MG63 (cell line): ENCODE measurements at regions not wholly inside any gene's neighbourhood (a gene's known extent, or its start where the extent isn't known, plus 50 kb on each side); places are given as distances from the start of the nearest gene placed in this dataset.
"Not testable (repeated sequence)": the region's sequence is repeated elsewhere in the genome, so short reads cannot be mapped to it uniquely, and the experiment has no call there.

ENCODE experiments used
- DNase-seq: peaks from one replicate; pipeline ENCODE4 v3.0.0-alpha.2; 2020
- H3K27me3 ChIP-seq: fragments of 250-450 bp; sonication (Bioruptor Pico); 2 replicates; pipeline ENCODE4 v1.5.1; 2020; ENCODE audit warnings: mild to moderate bottlenecking, moderate library complexity
- H3K36me3 ChIP-seq: fragments of 250-450 bp; sonication (Bioruptor Pico); 2 replicates; pipeline ENCODE4 v1.5.1; 2020; ENCODE audit warnings: mild to moderate bottlenecking, moderate library complexity
- H3K4me3 ChIP-seq: fragments of 250-450 bp; sonication (Bioruptor Pico); 2 replicates; pipeline ENCODE4 v1.5.1; 2020; ENCODE audit warnings: mild to moderate bottlenecking, moderate library complexity
- H3K9me3 ChIP-seq: fragments of 250-450 bp; sonication (Bioruptor Pico); 2 replicates; pipeline ENCODE4 v1.5.1; 2020; ENCODE audit warnings: mild to moderate bottlenecking, moderate library complexity

- Histone ChIP-seq H3K27me3 (no peaks in the 10 kb centered on the region), H3K9me3 (peaks cover 4% of the 10 kb centered on the region; the same call in 1 of the 2 replicates), H3K4me3 (no peak overlapping the region), H3K36me3 (no peaks in the 10 kb centered on the region)
- no peak for DNase-seq
Measured at GRCh38 chr6:128711149-128711548, 171.8 kb upstream of the LAMA2 start.

- Histone ChIP-seq H3K36me3 (no peaks in the 10 kb centered on the region), H3K27me3 (no peaks in the 10 kb centered on the region), H3K4me3 (no peak overlapping the region), H3K9me3 (peaks cover 4% of the 10 kb centered on the region; the same call in 1 of the 2 replicates)
- no peak for DNase-seq
Measured at GRCh38 chr6:128710315-128710714, 172.6 kb upstream of the LAMA2 start.

DNA sequence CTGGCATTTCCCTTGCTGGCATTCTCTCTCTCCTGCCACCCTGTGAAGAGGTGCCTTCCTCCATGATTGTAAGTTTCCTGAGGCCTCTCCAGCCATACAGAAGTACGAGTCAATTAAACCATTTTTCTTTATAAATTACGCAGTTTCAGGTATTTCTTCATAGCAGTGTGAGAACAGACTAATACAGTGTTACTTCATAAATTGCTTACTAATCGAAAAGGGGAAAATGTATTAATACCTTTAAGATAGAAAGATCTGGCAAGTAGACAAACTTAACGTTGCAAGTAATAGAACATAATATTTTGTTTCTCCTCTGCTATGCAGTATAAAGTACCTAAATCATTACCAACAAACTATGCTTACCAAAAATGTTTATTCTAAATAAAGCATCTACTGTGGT is 178.3 kb upstream of the LAMA2 start:
- no peaks in the 10 kb centered on the region for H3K9me3 ChIP-seq
- H3K4me3 ChIP-seq: no peak overlapping the region
- H3K27me3 ChIP-seq: no peaks in the 10 kb centered on the region
- no peak for DNase-seq
- H3K36me3 ChIP-seq: no peaks in the 10 kb centered on the region

GRCh38 chr6:128703794-128704193 is 179.1 kb upstream of the LAMA2 start:
- not testable (repeated sequence) for H3K9me3 ChIP-seq, H3K27me3 ChIP-seq

DNA sequence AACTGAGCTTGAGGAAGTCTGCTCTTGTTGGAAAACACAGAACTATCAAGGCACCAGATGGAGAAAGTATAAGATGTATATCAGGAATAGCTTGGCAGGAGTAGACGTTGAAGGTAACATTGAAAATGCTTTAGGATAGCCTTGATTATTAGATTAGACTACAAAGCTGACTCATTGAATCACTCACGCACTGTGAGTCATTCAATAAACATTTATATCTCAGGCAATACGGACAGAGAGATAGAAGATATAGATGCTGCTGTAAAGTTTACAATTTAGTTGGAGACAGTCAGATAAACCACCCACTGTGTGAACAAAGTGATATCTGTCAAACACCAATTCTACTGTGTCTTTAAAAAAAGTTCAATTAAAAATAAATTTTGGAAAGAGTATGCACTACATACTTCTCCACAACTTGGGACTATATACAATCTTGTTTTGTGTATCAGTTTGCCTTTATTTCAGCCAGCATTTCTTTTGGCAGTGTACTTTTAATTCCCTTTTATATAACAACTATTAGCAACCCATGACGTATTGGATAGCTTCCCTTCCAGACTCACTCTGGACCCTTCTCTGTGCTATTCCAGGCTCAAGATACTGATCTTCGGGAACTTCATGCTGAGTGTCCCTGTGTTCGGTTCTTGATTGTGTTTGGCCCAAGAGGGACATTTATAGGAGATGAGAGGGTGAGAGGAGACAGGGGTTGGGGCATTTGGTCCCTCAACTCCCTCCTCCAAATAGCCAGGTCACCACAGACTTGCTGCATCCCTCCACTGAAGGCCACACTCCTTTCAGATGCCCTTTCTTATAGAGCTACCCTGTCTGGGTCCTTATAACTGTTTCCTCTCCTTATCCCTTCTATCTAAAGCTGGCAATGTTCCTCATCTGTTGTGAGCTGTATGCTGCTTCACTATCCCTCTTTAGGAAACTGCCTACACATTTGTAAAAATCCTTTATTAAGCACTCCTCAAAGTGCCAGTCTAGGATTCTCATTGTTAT is 176.6 kb upstream of the PTPRK start:
- Histone ChIP-seq H3K27me3 (no peaks in the 10 kb centered on the region), H3K9me3 (peaks cover 3% of the 10 kb centered on the region; the same call in 1 of the 2 replicates), H3K4me3 (no peak overlapping the region), H3K36me3 (no peaks in the 10 kb centered on the region)
- no peak for DNase-seq

More at GRCh38 chr6:128703794-128704193, 179.1 kb upstream of the LAMA2 start:
- not testable (repeated sequence) for DNase-seq, H3K36me3 ChIP-seq, H3K4me3 ChIP-seq

GRCh38 chr6:128694303-128695009 is 174.1 kb upstream of the PTPRK start:
- Histone ChIP-seq H3K9me3 (peaks cover 3% of the 10 kb centered on the region; the same call in 1 of the 2 replicates), H3K4me3 (no peak overlapping the region), H3K27me3 (no peaks in the 10 kb centered on the region), H3K36me3 (no peaks in the 10 kb centered on the region)
- no peak for DNase-seq

DNA sequence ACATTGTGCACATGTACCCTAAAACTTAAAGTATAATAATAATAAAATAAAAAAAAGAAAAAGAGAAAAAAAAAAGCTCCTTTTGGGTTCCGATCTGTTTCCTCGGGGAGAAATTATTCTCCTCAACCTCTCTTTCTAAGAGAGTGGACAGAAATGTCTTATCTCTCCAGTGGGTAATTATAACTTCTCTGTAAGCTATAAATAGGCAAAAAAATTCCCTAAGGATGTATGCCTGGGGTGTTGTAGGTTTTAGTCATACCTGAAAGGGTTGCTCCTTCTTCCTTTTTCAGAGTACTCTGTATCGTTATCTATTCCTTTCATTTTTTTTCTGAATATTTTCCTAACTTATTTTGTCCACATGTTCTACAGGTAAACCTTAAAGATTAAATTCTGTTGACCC is 169.7 kb upstream of the PTPRK start:
- Histone ChIP-seq H3K27me3 (no peaks in the 10 kb centered on the region), H3K36me3 (no peaks in the 10 kb centered on the region), H3K4me3 (no peak overlapping the region), H3K9me3 (peaks cover 5% of the 10 kb centered on the region; the same call in 1 of the 2 replicates)
- no peak for DNase-seq

DNA sequence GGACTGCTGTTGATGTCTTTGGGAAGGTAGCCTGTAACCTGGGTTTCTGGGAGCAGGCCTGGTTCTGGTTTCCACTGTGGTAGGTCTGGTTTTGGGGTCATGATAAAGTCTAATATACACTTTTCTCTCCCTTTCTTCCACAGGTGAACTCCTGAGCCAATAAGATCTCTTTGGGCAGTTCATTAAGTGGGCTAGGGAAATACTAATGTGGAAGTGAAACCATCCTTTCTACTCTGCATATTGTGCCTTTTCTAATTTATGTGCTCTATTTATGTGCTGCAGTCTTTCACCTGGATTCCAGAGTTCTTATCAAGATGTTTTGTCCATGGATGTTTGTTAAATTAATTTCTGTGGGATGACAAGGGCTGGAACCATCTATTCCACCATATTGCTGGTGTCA is 165.7 kb upstream of the PTPRK start:
- Histone ChIP-seq H3K9me3 (peaks cover 5% of the 10 kb centered on the region; the same call in 1 of the 2 replicates), H3K36me3 (no peaks in the 10 kb centered on the region), H3K27me3 (no peaks in the 10 kb centered on the region), H3K4me3 (no peak overlapping the region)
- no peak for DNase-seq

- Histone ChIP-seq H3K9me3 (no peaks in the 10 kb centered on the region), H3K27me3 (no peaks in the 10 kb centered on the region), H3K4me3 (no peak overlapping the region), H3K36me3 (no peaks in the 10 kb centered on the region)
- DNase-seq: no peak
Measured at GRCh38 chr6:128676456-128676855, 156.1 kb upstream of the PTPRK start.

- no peak for DNase-seq
- no peaks in the 10 kb centered on the region for H3K27me3 ChIP-seq
- H3K4me3 ChIP-seq: no peak overlapping the region
- no peaks in the 10 kb centered on the region for H3K36me3 ChIP-seq
- no peaks in the 10 kb centered on the region for H3K9me3 ChIP-seq
Measured at GRCh38 chr6:128672023-128672422, 151.6 kb upstream of the PTPRK start.

- H3K4me3 ChIP-seq: no peak overlapping the region
- H3K9me3 ChIP-seq: no peaks in the 10 kb centered on the region
- DNase-seq: no peak
- H3K36me3 ChIP-seq: no peaks in the 10 kb centered on the region
- no peaks in the 10 kb centered on the region for H3K27me3 ChIP-seq
Measured at GRCh38 chr6:128667339-128667858, 147.0 kb upstream of the PTPRK start.

- no peaks in the 10 kb centered on the region for H3K36me3 ChIP-seq
- no peaks in the 10 kb centered on the region for H3K9me3 ChIP-seq
- no peaks in the 10 kb centered on the region for H3K27me3 ChIP-seq
- H3K4me3 ChIP-seq: no peak overlapping the region
- no peak for DNase-seq
Measured at GRCh38 chr6:128666405-128666804, 146.0 kb upstream of the PTPRK start.

DNA sequence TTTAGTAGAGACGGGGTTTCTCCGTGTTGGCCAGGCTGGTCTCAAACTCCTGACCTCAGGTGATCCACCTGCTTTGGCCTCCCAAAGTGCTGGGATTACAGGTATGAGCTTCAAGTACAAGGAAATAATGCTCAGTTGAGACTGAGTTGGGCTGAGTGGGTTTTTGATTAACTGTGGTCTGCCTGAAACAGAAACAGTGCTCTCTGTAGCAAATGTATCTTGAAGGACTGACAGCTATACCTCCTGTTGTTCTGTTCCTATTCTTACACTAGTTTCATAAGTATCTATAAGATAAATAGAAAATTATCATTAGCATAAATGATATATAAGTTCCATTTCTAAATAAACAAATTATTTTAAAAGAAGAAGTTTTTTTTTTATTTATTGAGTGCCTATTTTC is 142.8 kb upstream of the PTPRK start:
- H3K36me3 ChIP-seq: no peaks in the 10 kb centered on the region

GRCh38 chr6:128659878-128660622 is 139.7 kb upstream of the PTPRK start:
- Histone ChIP-seq H3K36me3 (no peaks in the 10 kb centered on the region), H3K4me3 (no peak overlapping the region), H3K27me3 (no peaks in the 10 kb centered on the region), H3K9me3 (no peaks in the 10 kb centered on the region)
- no peak for DNase-seq

More for the DNA sequence above, 142.8 kb upstream of the PTPRK start:
- Histone ChIP-seq H3K4me3 (no peak overlapping the region), H3K27me3 (no peaks in the 10 kb centered on the region), H3K9me3 (no peaks in the 10 kb centered on the region)
- no peak for DNase-seq

- DNase-seq: no peak
- H3K4me3 ChIP-seq: no peak overlapping the region
- no peaks in the 10 kb centered on the region for H3K9me3 ChIP-seq
- H3K36me3 ChIP-seq: no peaks in the 10 kb centered on the region
- no peaks in the 10 kb centered on the region for H3K27me3 ChIP-seq
Measured at GRCh38 chr6:128659276-128659675, 138.9 kb upstream of the PTPRK start.

DNA sequence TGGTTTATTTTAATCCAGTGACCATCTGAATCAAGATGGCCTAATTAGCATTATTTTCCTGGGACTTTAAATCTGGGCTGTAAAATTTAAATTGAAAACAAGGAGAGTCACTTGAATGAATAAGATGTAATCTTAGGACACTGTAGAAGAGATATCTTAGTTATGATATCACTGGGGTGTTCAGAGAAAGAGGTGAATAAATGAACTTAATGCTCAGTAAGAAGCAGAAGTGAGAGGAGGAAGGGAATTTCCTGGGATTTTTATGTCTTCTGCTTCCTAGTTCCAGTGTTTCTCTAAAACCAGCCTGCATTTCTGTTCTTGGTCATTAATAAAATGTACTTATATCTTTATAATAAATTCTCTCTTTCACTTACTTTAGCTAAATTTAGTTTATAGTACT is 136.8 kb upstream of the PTPRK start:
- no peak for DNase-seq
- H3K36me3 ChIP-seq: no peaks in the 10 kb centered on the region
- H3K4me3 ChIP-seq: no peak overlapping the region
- H3K27me3 ChIP-seq: no peaks in the 10 kb centered on the region
- H3K9me3 ChIP-seq: no peaks in the 10 kb centered on the region
